ENCODE measurements at regions not wholly inside any gene's neighbourhood (a gene's known extent, or its start where the extent isn't known, plus 50 kb on each side); places are given as distances from the start of the nearest gene placed in this dataset.

DNA sequence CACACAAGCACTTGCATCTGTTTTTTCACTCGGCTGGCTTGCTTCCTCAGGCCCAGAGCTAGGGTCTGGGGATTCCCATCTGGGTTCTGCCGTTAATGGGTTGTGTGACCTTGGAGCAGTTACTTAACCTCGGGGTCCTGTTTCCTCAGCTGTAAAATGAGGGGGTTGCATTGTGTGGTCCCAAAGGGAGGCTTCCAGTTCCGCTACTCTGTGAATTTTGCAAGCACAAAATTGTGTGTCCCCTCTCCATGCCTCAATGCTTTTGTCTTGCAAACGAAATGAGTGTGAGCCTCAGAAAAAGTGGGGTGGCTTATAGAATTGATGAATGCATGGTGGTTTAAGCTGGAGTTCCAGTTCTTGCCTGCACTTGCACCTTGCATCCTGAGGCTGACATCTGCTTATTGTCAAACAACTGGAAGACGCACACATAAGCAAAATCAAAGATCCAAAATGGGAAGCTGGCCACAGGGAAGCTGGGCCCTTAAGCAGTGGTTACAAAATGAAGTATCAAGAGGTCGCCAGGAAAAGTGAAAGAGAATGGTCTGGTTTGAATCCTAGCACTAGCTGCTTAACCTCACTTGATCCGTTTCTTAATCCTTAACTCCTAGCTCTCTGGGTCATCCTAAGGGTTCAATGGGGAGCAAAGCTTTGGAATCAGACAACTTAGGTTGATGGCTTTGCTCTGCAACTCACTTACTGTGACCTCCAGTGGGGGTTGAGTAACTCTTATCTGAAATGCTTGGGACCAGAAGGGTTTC is 490.6 kb downstream of the DHX35 start:
- Histone ChIP-seq H2BK5ac (ENCODE audit: low read length) (no peak overlapping the region), H3K14ac (ENCODE audit: low read length) (peak overlapping the region; percentile 11), H2BK15ac (ENCODE audit: low read length) (peak overlapping the region; percentile 42), H2AK5ac (ENCODE audit: low read depth, low read length) (no peak overlapping the region), H3K4me2 (ENCODE audit: insufficient read depth, low read length, poor library complexity, severe bottlenecking) (no peak overlapping the region), H3K4ac (ENCODE audit: low read length) (no peak overlapping the region), H3K79me1 (ENCODE audit: low read depth, low read length) (no peaks in the 10 kb centered on the region), H2BK12ac (ENCODE audit: low read length) (peak overlapping the region; percentile 59), H4K91ac (ENCODE audit: low read depth, low read length, poor library complexity) (no peak overlapping the region), H3K27ac (replicated peaks; ENCODE audit: low read length) (no peak overlapping the region), H3K18ac (ENCODE audit: low read length) (peak overlapping the region; percentile 81), H3K36me3 (replicated peaks in 1 of 2; ENCODE audit: control insufficient read depth in 2 of 2, insufficient read depth in 2 of 2, low read length in 2 of 2) (no peaks in the 10 kb centered on the region), H3K4me3 (ENCODE audit: low read length in 2 of 2) (no peak overlapping the region), H2BK120ac (ENCODE audit: low read depth, low read length) (no peak overlapping the region), H3K4me1 (ENCODE audit: control insufficient read depth in 2 of 2, insufficient read depth in 1 of 2, low read depth in 1 of 2, low read length in 2 of 2) (peaks cover 0 to 9% of the 10 kb centered on the region in 2 donors), H2AFZ (ENCODE audit: low read length) (no peak overlapping the region), H3K23ac (ENCODE audit: low read depth, low read length, poor library complexity) (no peak overlapping the region), H4K8ac (ENCODE audit: low read depth, low read length) (no peak overlapping the region), H3K9ac (ENCODE audit: low read depth, low read length, poor library complexity) (no peak overlapping the region), H3K27me3 (ENCODE audit: control insufficient read depth in 3 of 3, insufficient read depth in 3 of 3, low read depth in 1 of 3, low read length in 3 of 3) (no peaks in the 10 kb centered on the region), H3K9me3 (replicated peaks in 1 of 2; ENCODE audit: control insufficient read depth in 2 of 2, insufficient read depth in 1 of 2, low read depth in 1 of 2, low read length in 2 of 2) (no peaks in the 10 kb centered on the region)
- no peak for DNase-seq (ENCODE audit: low spot score)
- no CpG with 5 or more reads among the region's 8 CpGs for WGBS, 2 donors (ENCODE audit: extremely low coverage in 2 of 2, insufficient read length in 2 of 2, insufficient replicate concordance in 1 of 2)

DNA sequence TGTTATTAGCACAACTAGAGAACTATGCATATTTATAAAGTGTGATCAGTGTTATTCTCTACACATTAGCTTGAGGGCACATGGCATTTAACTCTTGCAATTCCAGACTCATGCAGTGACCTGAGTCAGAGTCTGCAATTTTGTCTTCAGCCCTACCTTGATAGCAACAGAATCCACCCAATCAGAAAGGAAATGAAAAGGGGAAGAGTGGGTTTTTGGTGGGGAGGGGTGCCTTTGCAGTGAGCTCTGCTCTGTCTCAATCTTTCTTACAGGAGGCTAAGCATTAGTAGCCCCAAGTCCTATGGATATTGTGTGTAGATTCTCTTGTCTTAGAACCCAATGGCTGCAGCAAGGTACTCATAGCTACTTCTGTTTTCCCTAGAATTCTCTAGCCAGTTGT is 489.2 kb downstream of the DHX35 start:
- Histone ChIP-seq H4K8ac (ENCODE audit: low read depth, low read length) (no peak overlapping the region), H3K27me3 (ENCODE audit: control insufficient read depth in 3 of 3, insufficient read depth in 3 of 3, low read depth in 1 of 3, low read length in 3 of 3) (no peaks in the 10 kb centered on the region), H2BK120ac (ENCODE audit: low read depth, low read length) (no peak overlapping the region), H3K79me1 (ENCODE audit: low read depth, low read length) (no peaks in the 10 kb centered on the region), H2AK5ac (ENCODE audit: low read depth, low read length) (no peak overlapping the region), H3K4me3 (ENCODE audit: low read length in 2 of 2) (no peak overlapping the region), H3K27ac (replicated peaks; ENCODE audit: low read length) (no peak overlapping the region), H3K9me3 (replicated peaks in 1 of 2; ENCODE audit: control insufficient read depth in 2 of 2, insufficient read depth in 1 of 2, low read depth in 1 of 2, low read length in 2 of 2) (no peaks in the 10 kb centered on the region), H2AFZ (ENCODE audit: low read length) (no peak overlapping the region), H2BK12ac (ENCODE audit: low read length) (no peak overlapping the region), H3K36me3 (replicated peaks in 1 of 2; ENCODE audit: control insufficient read depth in 2 of 2, insufficient read depth in 2 of 2, low read length in 2 of 2) (no peaks in the 10 kb centered on the region), H3K4me1 (ENCODE audit: control insufficient read depth in 2 of 2, insufficient read depth in 1 of 2, low read depth in 1 of 2, low read length in 2 of 2) (peaks cover 0 to 9% of the 10 kb centered on the region in 2 donors), H2BK15ac (ENCODE audit: low read length) (no peak overlapping the region), H4K91ac (ENCODE audit: low read depth, low read length, poor library complexity) (no peak overlapping the region), H3K23ac (ENCODE audit: low read depth, low read length, poor library complexity) (no peak overlapping the region), H3K4me2 (ENCODE audit: insufficient read depth, low read length, poor library complexity, severe bottlenecking) (no peak overlapping the region), H3K18ac (ENCODE audit: low read length) (no peak overlapping the region), H3K9ac (ENCODE audit: low read depth, low read length, poor library complexity) (no peak overlapping the region), H2BK5ac (ENCODE audit: low read length) (no peak overlapping the region), H3K14ac (ENCODE audit: low read length) (no peak overlapping the region), H3K4ac (ENCODE audit: low read length) (no peak overlapping the region)
- DNase-seq (ENCODE audit: low spot score), result no peak

DNA sequence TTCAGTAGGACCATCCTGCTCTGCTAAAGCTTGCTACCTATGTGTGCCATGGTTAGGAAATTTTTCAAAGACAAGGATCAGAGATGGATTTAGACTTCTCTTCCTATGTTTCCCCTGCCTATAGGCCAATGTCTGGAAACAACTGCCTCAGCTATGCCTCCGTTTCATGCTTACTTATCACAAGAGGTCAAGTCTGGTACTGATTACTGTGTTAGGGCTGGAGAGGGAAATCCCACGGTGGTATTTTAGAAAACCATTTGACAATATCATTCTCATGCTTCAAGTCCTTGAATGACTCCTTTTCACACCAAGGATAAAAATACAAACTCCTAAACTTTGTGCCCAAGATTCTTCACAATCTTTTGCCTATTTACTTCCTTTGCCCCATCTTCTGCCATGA is 484.3 kb downstream of the DHX35 start:
- H2BK5ac ChIP-seq (ENCODE audit: low read length), result no peak overlapping the region
- no peak overlapping the region for H2BK12ac ChIP-seq (ENCODE audit: low read length)
- H3K9ac ChIP-seq (ENCODE audit: low read depth, low read length, poor library complexity), result no peak overlapping the region
- H3K4me3 ChIP-seq (ENCODE audit: low read length in 2 of 2), result no peak overlapping the region
- H3K36me3 ChIP-seq (replicated peaks in 1 of 2; ENCODE audit: control insufficient read depth in 2 of 2, insufficient read depth in 2 of 2, low read length in 2 of 2), result no peaks in the 10 kb centered on the region
- H4K91ac ChIP-seq (ENCODE audit: low read depth, low read length, poor library complexity), result no peak overlapping the region
- no peak overlapping the region for H3K4me2 ChIP-seq (ENCODE audit: insufficient read depth, low read length, poor library complexity, severe bottlenecking)
- no peak overlapping the region for H3K14ac ChIP-seq (ENCODE audit: low read length)
- H2BK15ac ChIP-seq (ENCODE audit: low read length), result no peak overlapping the region
- no peaks in the 10 kb centered on the region for H3K4me1 ChIP-seq (ENCODE audit: control insufficient read depth in 2 of 2, insufficient read depth in 1 of 2, low read depth in 1 of 2, low read length in 2 of 2)
- H3K27me3 ChIP-seq (ENCODE audit: control insufficient read depth in 3 of 3, insufficient read depth in 3 of 3, low read depth in 1 of 3, low read length in 3 of 3), result no peaks in the 10 kb centered on the region
- no peak overlapping the region for H3K18ac ChIP-seq (ENCODE audit: low read length)
- no peak for DNase-seq (ENCODE audit: low spot score)
- H3K9me3 ChIP-seq (replicated peaks in 1 of 2; ENCODE audit: control insufficient read depth in 2 of 2, insufficient read depth in 1 of 2, low read depth in 1 of 2, low read length in 2 of 2), result no peaks in the 10 kb centered on the region
- no peak overlapping the region for H3K4ac ChIP-seq (ENCODE audit: low read length)
- H4K8ac ChIP-seq (ENCODE audit: low read depth, low read length), result no peak overlapping the region
- no peak overlapping the region for H2BK120ac ChIP-seq (ENCODE audit: low read depth, low read length)
- no peak overlapping the region for H3K23ac ChIP-seq (ENCODE audit: low read depth, low read length, poor library complexity)
- no peak overlapping the region for H3K27ac ChIP-seq (replicated peaks; ENCODE audit: low read length)
- H2AFZ ChIP-seq (ENCODE audit: low read length), result no peak overlapping the region
- H3K79me1 ChIP-seq (ENCODE audit: low read depth, low read length), result no peaks in the 10 kb centered on the region
- no peak overlapping the region for H2AK5ac ChIP-seq (ENCODE audit: low read depth, low read length)
- WGBS, 2 donors (ENCODE audit: extremely low coverage in 2 of 2, insufficient read length in 2 of 2, insufficient replicate concordance in 1 of 2), result no CpG with 5 or more reads among the region's 2 CpGs

DNA sequence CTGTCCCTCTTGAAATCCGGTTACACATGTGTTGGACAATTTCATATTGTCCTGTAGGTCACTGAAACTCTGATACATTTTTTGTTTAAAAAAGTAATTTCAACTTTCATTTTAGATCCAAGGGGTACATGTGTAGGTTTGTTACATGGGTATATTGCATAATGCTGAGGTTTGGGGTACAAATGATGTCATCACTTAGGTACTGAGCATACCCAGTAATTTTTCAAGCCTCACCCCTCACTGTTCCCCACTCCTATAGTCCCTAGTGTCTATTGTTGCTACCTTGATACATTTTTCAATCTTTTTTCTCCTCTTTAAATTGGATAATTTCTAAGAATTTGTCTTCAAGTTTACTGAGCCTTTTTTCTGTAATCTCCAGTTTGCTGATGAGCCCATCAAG is 483.0 kb downstream of the DHX35 start:
- Histone ChIP-seq H4K8ac (ENCODE audit: low read depth, low read length) (no peak overlapping the region), H3K27ac (replicated peaks; ENCODE audit: low read length) (no peak overlapping the region), H3K23ac (ENCODE audit: low read depth, low read length, poor library complexity) (no peak overlapping the region), H3K9ac (ENCODE audit: low read depth, low read length, poor library complexity) (no peak overlapping the region), H3K14ac (ENCODE audit: low read length) (no peak overlapping the region), H3K79me1 (ENCODE audit: low read depth, low read length) (no peaks in the 10 kb centered on the region), H2BK5ac (ENCODE audit: low read length) (no peak overlapping the region), H3K27me3 (ENCODE audit: control insufficient read depth in 3 of 3, insufficient read depth in 3 of 3, low read depth in 1 of 3, low read length in 3 of 3) (no peaks in the 10 kb centered on the region), H2AFZ (ENCODE audit: low read length) (no peak overlapping the region), H3K36me3 (replicated peaks in 1 of 2; ENCODE audit: control insufficient read depth in 2 of 2, insufficient read depth in 2 of 2, low read length in 2 of 2) (no peaks in the 10 kb centered on the region), H2BK15ac (ENCODE audit: low read length) (no peak overlapping the region), H3K4me3 (ENCODE audit: low read length in 2 of 2) (no peak overlapping the region), H4K91ac (ENCODE audit: low read depth, low read length, poor library complexity) (no peak overlapping the region), H3K4me2 (ENCODE audit: insufficient read depth, low read length, poor library complexity, severe bottlenecking) (no peak overlapping the region), H3K4me1 (ENCODE audit: control insufficient read depth in 2 of 2, insufficient read depth in 1 of 2, low read depth in 1 of 2, low read length in 2 of 2) (no peaks in the 10 kb centered on the region), H2BK12ac (ENCODE audit: low read length) (no peak overlapping the region), H3K4ac (ENCODE audit: low read length) (no peak overlapping the region), H2BK120ac (ENCODE audit: low read depth, low read length) (no peak overlapping the region), H2AK5ac (ENCODE audit: low read depth, low read length) (no peak overlapping the region), H3K9me3 (replicated peaks in 1 of 2; ENCODE audit: control insufficient read depth in 2 of 2, insufficient read depth in 1 of 2, low read depth in 1 of 2, low read length in 2 of 2) (no peaks in the 10 kb centered on the region), H3K18ac (ENCODE audit: low read length) (no peak overlapping the region)
- DNase-seq (ENCODE audit: low spot score), result no peak
- WGBS, 2 donors (ENCODE audit: extremely low coverage in 2 of 2, insufficient read length in 2 of 2, insufficient replicate concordance in 1 of 2), result no CpG with 5 or more reads among the region's 1 CpG

Measured in neuronal stem cell (in vitro differentiated cells).